ENCODE measurements at regions not wholly inside any gene's neighbourhood (a gene's known extent, or its start where the extent isn't known, plus 50 kb on each side); places are given as distances from the start of the nearest gene placed in this dataset.

GRCh38 chr5:164470312-164470711 is 964.9 kb downstream of the MAT2B start:
- no peak for TF ChIP-seq POLR2A (IDR thresholded peaks at IDR 0.05; ENCODE audit: low read length)
- TF ChIP-seq GATA1 (IDR thresholded peaks at IDR 0.05; ENCODE audit: low read depth, low read length), result no peak
